ENCODE measurements at regions not wholly inside any gene's neighbourhood (a gene's known extent, or its start where the extent isn't known, plus 50 kb on each side); places are given as distances from the start of the nearest gene placed in this dataset.

DNA sequence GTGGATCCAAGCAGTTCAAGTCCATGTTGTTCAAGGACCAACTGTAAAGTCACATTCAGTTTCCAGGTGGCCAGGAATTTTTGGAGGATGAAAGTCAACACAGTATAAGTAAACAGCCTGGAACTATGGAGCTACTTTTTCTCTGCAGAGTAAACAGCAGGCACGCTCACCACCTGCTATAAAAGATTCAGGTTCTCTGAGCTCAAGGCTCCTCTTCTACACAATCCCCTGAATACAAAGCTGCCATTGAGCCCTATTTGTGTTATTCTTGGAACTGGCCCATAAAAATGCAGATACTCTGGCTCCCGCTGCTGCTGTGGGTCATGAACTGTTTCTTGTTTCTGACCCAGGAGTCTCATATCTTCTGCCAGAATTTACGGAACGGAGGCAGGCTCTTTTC, 56.9 kb upstream of the PRR5 start:
- TF ChIP-seq, protein P1, sequence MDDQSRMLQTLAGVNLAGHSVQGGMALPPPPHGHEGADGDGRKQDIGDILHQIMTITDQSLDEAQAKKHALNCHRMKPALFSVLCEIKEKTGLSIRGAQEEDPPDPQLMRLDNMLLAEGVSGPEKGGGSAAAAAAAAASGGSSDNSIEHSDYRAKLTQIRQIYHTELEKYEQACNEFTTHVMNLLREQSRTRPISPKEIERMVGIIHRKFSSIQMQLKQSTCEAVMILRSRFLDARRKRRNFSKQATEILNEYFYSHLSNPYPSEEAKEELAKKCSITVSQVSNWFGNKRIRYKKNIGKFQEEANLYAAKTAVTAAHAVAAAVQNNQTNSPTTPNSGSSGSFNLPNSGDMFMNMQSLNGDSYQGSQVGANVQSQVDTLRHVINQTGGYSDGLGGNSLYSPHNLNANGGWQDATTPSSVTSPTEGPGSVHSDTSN (IDR thresholded peaks at IDR 0.05) = no peak
- no peak for TF ChIP-seq SMC3 (IDR thresholded peaks at IDR 0.05; ENCODE audit: low read depth, low read length)
- no peak for TF ChIP-seq TAF1 (IDR thresholded peaks at IDR 0.05; ENCODE audit: borderline replicate concordance, low read depth, low read length)
- TF ChIP-seq, protein P2, sequence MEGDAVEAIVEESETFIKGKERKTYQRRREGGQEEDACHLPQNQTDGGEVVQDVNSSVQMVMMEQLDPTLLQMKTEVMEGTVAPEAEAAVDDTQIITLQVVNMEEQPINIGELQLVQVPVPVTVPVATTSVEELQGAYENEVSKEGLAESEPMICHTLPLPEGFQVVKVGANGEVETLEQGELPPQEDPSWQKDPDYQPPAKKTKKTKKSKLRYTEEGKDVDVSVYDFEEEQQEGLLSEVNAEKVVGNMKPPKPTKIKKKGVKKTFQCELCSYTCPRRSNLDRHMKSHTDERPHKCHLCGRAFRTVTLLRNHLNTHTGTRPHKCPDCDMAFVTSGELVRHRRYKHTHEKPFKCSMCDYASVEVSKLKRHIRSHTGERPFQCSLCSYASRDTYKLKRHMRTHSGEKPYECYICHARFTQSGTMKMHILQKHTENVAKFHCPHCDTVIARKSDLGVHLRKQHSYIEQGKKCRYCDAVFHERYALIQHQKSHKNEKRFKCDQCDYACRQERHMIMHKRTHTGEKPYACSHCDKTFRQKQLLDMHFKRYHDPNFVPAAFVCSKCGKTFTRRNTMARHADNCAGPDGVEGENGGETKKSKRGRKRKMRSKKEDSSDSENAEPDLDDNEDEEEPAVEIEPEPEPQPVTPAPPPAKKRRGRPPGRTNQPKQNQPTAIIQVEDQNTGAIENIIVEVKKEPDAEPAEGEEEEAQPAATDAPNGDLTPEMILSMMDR (IDR thresholded peaks at IDR 0.05) = no peak
- TF ChIP-seq, protein P3, sequence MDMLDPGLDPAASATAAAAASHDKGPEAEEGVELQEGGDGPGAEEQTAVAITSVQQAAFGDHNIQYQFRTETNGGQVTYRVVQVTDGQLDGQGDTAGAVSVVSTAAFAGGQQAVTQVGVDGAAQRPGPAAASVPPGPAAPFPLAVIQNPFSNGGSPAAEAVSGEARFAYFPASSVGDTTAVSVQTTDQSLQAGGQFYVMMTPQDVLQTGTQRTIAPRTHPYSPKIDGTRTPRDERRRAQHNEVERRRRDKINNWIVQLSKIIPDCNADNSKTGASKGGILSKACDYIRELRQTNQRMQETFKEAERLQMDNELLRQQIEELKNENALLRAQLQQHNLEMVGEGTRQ (IDR thresholded peaks at IDR 0.05; ENCODE audit: borderline replicate concordance, low read depth, low read length) = no peak
- no peak for TF ChIP-seq FOXM1 (IDR thresholded peaks at IDR 0.05; ENCODE audit: low read depth)
- TF ChIP-seq SIN3A (IDR thresholded peaks at IDR 0.05; ENCODE audit: borderline replicate concordance, low read depth, low read length) = no peak
- no peak for TF ChIP-seq ELF1 (IDR thresholded peaks at IDR 0.05)
- no peak for TF ChIP-seq EP300 (IDR thresholded peaks at IDR 0.05; ENCODE audit: borderline replicate concordance in 1 of 2, low read depth in 1 of 2, low read length in 1 of 2)
- TF ChIP-seq, protein P4, sequence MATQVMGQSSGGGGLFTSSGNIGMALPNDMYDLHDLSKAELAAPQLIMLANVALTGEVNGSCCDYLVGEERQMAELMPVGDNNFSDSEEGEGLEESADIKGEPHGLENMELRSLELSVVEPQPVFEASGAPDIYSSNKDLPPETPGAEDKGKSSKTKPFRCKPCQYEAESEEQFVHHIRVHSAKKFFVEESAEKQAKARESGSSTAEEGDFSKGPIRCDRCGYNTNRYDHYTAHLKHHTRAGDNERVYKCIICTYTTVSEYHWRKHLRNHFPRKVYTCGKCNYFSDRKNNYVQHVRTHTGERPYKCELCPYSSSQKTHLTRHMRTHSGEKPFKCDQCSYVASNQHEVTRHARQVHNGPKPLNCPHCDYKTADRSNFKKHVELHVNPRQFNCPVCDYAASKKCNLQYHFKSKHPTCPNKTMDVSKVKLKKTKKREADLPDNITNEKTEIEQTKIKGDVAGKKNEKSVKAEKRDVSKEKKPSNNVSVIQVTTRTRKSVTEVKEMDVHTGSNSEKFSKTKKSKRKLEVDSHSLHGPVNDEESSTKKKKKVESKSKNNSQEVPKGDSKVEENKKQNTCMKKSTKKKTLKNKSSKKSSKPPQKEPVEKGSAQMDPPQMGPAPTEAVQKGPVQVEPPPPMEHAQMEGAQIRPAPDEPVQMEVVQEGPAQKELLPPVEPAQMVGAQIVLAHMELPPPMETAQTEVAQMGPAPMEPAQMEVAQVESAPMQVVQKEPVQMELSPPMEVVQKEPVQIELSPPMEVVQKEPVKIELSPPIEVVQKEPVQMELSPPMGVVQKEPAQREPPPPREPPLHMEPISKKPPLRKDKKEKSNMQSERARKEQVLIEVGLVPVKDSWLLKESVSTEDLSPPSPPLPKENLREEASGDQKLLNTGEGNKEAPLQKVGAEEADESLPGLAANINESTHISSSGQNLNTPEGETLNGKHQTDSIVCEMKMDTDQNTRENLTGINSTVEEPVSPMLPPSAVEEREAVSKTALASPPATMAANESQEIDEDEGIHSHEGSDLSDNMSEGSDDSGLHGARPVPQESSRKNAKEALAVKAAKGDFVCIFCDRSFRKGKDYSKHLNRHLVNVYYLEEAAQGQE (IDR thresholded peaks at IDR 0.05; ENCODE audit: low read depth, low read length) = no peak
- TF ChIP-seq RAD21 (IDR thresholded peaks at IDR 0.05; ENCODE audit: low read length) = no peak
- TF ChIP-seq POLR2AphosphoS5 (IDR thresholded peaks at IDR 0.05; ENCODE audit: low read depth, low read length) = no peak
- TF ChIP-seq GATA2 (CRISPR knock-in tag; IDR thresholded peaks at IDR 0.05) = no peak
- no peak for TF ChIP-seq JUND (IDR thresholded peaks at IDR 0.05)
